ENCODE measurements at regions not wholly inside any gene's neighbourhood (a gene's known extent, or its start where the extent isn't known, plus 50 kb on each side); places are given as distances from the start of the nearest gene placed in this dataset.

- TF ChIP-seq ZFX (IDR thresholded peaks at IDR 0.05; ENCODE audit: borderline replicate concordance) (no peak), CTCF (IDR thresholded peaks at IDR 0.05) (no peak)
These were observed 516.7 kb downstream of the NEBL start for GRCh38 chr10:20380401-20380800.
